ACHN (cell line): ENCODE measurements at regions not wholly inside any gene's neighbourhood (a gene's known extent, or its start where the extent isn't known, plus 50 kb on each side); places are given as distances from the start of the nearest gene placed in this dataset.

Source experiments
- DNase-seq: peaks from one replicate; pipeline ENCODE4 v3.0.0-alpha.2; 2015
- in situ Hi-C: cut with HindIII; loops from 2 replicates; pipeline ENCODE4 v1.10.0; 2017; ENCODE audit warnings: low sequenced_read_pairs, low pct_ligation_motif_present, low pct_unique_long_range_greater_than_20kb

DNA sequence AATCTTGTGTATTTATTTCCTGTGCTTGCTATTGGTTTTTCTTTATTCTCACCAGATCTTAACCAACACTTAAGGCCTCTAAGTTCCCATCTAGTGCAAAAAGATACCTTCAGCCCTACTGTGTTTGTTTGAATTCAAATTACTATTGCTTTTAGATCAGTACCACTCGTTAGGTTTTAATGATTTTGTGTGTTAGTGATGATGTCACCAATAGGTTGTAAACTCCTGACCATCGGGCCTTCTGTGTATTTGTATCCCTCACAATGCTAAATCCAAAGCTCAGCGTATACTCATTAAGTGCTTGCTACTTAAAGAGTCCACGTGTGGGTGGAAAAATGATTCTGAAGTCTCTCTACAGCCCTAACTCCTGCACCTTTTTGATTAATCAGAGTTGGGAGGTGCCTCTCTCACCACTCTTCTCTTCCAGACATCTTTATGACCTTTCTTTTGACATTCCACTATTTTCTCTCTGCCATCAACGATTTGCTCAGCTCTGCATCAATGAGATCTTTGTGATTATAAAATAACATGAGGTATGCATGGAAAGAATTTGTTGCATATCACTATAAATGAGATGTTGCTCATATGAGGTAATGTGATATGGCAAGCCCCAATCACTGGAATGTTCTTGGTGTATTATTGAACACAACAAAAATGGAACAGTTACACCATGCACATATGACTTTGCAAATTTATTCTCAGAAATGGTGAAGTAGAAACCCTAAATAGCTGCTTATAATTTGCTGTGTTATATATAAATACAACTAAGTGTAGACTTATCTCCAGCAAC, 55.1 kb upstream of the LAMA2 start:
- no peak for DNase-seq
- in situ Hi-C loops: no loop called here

DNA sequence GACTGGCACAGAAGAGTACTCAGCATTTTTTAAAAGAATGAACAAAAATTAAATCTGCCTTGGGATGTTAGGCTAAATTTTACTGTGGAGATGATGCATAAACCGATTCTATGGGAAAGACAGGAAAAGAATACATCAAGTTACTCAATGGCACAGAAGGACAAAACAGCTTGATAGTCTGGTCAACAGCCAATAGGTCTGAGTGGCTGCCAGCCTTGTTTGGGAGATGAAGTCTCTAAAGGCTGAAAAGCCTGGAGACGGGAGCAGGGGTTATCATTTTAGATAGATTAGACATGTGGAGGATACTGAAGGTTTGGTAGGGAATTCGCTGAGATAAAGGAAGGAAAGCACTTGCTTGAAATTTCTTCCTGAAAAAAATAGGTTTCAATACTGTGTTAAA, 56.3 kb upstream of the LAMA2 start:
- no peak for DNase-seq
- in situ Hi-C loops: no loop called here

DNA sequence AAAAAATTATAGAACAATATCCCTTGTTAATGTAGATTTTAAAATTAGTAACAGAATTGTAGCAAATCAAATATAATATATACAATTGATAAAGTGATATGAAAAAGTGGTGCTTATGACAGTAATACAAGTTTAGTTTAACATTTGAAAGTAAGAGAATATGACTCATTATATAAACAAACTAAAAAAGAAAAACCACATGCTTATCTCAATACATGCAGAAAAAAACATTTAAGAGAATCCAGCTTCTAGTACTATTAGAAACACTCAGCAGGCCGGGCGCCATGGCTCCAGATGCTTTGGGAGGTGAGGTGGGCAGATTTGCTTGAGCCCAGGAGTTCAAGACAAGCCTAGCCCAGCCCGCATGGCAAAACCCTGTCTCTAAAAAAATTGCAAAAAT, 60.7 kb upstream of the LAMA2 start:
- in situ Hi-C loops: no loop called here

DNA sequence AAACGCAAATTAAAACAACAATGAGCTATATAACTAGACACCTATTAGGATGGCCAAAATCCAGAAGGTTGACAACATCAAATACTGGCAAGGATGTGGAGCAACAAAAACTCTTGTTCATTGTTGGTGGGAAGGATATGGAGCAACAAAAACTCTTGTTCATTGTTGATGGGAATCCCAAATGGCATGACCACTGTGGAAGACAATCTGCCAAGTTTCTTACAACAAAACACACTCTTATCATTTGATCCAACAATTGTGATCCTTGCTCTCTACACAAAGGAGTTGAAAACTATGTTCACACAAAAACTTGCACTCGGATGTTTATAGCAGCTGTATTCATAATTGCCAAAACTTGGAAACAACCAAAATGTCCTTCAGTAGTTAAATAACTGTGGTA, 61.8 kb upstream of the LAMA2 start:
- no peak for DNase-seq
- in situ Hi-C loops: no loop called here

More for the DNA sequence above, 60.7 kb upstream of the LAMA2 start:
- no peak for DNase-seq

DNA sequence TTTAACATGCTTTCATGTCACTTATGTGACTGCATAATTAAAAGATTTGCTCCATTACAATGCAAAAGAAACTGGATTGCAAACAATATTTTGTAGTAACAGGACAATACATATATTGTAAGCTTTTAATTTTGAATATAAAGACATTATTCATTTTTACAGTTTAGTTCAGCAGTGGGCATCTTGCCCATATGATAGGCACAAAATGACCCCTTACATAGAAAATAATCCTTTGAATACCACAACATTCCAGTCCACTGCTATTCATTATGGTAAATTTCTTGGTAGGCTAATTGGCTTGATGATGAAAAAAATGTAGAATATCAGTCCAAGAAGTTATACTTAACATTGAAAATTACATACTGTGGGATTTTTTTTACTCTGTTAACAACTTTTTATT, 74.1 kb upstream of the LAMA2 start:
- DNase-seq: no peak
- in situ Hi-C loops: no loop called here

DNA sequence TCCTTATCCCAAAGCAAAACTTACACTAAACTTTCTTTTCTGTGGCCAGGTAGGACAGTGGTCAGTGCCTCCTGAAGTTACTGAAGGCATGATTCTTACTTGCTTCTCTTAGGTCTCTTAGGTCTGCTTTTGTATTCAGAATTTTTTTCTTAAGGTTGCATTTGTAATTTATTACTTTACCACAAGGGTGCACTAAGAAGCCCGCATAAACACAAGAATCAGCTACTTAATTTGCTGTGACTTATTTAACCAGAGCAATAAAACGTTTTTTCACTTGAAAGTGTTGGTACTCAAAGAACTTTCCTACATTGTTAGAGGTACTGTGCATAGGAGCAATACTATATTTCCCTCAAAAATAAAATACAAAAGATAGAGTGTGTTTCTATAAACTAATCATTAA, 75.4 kb upstream of the LAMA2 start:
- DNase-seq: peak; percentile 40
- in situ Hi-C loops: no loop called here

DNA sequence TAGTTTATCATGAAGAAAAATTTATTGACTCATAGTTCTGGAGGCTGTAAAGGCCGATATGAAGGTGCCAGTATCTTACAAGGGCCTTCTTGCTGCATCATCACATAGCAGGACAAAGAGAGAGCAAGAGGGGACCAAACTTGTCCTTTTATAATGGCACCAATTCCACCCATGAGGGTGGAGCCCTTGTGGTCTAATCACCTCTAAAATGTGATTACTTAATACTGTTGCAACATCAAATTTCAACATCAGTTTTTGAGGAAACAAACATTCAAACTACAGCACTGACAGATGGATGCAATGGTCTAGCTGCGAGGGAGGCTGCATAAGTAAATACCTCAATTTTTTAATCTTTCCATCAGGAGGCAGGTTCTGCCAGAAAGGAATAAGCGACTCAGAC, 76.7 kb upstream of the LAMA2 start:
- DNase-seq: no peak

DNA sequence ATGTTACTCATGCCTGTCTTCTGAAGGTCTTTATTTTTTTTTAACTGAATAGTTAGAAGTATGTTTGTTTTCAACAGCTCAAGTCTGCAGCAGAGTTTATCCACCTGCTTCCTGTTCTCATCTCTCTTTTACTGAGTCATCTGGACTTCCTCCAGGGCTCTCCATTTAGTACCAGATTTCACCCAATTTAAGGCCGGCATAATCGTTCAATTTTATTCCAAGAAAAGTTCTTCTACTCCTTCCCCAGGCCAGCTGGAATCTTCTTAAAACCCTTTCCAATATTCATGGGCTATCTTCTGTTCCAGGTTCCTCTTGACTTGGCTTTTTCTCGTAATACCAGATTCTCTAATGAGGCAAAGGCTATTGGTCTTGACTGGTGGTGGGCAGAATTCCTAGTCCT, 79.0 kb upstream of the LAMA2 start:
- no peak for DNase-seq
- in situ Hi-C loops: no loop called here

More for the DNA sequence above, 76.7 kb upstream of the LAMA2 start:
- in situ Hi-C loops: no loop called here

DNA sequence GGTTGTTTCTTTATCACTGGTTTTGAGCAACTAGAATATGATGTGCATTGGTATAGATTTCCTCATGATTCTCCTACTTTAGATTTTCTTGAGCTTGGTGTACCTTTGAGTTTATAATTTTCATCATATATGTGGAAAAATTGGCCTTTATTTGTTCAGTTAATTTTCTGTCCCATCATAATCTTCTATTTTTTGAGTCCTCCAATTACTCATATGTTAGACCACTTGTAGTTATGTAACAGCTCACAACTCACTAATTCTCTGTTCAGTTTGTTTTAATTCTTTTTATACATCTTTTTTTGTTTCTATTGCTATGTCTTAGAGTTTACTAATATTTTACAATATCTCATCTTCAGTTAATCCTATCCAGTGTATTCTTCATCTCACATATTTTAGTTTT, 81.3 kb upstream of the LAMA2 start:
- in situ Hi-C loops: no loop called here
- no peak for DNase-seq

DNA sequence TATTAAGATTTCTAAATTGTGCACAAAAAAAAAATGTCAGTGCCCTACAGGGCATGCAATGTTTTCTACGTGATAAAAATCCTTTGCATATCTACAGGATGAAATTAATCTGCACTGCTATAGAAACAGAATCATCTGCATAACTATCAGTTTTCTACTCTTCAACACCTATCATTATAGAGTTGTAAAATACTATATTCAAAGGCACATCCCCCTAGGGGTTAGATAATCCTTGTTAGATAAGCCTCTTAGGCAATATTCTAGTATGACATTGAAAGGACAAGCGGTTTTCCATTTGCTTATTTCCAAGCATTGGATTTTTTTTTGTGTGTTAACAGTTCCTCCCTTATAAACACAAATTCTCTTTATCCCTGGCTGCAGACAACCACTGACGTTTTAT, 98.7 kb upstream of the LAMA2 start:
- no peak for DNase-seq
- in situ Hi-C loops: no loop called here

DNA sequence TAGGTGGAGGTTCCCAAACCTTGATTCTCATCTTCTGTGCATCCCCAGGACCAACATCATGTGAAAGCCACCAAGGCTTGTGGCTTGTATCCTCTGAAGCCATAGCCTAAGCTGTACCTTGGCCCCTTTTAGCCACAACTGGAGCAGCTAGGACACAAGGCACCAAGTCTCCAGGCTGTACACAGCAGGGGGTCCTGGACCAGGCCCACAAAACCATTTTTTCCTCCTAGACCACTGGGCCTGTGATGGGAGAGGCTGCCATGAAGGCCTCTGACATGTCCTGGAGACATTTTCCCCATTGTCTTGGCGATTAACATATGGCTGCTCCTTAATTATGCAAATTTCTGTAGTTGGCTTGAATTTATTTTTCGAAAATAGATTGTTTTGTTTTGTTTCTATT, 114.8 kb upstream of the LAMA2 start:
- in situ Hi-C loops: no loop called here
- DNase-seq: no peak

DNA sequence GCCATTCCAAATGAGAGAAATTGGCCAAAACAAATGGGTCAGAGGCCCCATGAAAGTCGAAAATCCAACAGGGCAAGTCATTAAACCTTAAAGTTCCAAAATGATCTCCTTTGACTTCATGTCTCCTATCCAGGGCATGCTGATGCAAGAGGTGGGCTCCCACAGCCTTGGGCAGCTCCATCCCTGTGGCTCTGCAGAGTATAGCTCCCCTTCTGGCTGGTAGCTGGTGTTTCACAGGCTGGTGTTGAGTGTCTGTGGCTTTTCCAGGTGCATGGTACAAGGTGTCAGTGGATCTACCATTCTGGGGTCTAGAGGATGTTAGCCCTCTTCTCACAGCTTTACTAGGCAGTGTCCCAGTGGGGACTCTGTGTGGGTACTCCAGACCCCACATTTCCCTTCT, 115.2 kb upstream of the LAMA2 start:
- in situ Hi-C loops: no loop called here
- DNase-seq: no peak

DNA sequence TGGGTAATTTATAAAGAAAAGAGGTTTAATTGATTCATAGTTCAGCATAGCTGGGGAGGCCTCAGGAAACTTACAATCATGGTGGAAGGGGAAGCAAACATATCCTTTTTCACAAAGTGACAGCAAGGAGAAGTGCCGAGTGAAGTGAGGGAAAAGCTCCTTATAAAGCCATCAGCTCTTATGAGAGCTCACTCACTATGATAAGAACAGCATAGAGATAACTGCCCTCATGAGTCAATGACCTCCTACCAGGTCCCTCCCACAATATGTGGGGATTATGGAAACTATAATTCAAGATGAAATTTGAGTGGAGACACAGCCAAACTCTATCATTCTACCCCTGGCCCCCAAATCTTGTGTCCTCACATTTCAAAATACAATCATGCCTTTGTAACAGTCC, 115.8 kb upstream of the LAMA2 start:
- no peak for DNase-seq
- in situ Hi-C loops: no loop called here

DNA sequence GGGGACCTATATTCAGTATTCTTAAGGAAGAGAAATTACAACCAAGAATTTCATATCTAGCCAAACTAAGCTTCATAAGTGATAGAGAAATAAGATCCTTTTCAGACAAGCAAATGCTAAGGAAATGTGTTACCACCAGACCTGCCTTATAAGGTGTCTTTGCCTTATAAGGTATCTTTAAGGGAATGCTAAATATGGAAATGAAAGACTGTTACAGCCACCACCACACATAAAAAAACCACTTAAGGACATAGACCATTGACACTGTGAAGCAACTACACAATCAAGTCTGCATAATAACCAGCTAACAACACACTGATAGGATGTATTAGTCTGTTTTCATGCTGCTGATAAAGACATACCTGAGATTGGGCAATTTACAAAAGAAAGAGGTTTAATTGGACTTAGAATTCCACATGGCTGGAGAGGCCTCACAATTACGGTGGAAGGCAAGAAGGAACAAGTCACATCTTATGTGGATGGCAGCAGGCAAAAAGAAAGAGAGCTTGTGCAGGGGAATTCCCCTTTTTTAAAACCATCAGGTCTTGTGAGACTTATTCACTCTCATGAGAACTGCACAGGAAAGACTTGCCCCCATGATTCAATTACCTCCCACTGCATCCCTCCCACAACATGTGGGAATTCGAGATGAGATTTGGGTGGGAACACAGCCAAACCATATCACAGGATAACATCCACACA, 119.2 kb upstream of the LAMA2 start:
- in situ Hi-C loops: no loop called here
- DNase-seq: no peak

DNA sequence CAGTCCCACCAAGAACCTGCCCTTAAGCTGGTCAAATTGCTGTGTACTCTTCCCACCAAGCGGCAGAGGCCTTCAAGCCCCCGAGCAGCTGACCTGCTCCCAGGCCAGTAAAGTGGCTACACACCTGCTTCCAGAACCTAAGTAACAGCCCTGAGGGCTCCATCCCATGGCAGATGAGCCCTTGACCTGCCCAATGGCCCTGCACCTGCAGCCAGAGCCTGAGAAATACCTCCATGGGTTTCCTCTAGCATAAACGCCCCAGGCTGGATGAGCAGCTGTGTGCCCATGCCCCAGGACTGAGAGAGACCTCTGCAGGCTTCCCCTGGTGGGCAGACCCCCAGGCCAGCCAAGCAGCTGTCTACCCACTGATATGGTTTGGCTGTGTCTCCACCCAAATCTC, 123.0 kb upstream of the LAMA2 start:
- DNase-seq: no peak
- in situ Hi-C loops: no loop called here

DNA sequence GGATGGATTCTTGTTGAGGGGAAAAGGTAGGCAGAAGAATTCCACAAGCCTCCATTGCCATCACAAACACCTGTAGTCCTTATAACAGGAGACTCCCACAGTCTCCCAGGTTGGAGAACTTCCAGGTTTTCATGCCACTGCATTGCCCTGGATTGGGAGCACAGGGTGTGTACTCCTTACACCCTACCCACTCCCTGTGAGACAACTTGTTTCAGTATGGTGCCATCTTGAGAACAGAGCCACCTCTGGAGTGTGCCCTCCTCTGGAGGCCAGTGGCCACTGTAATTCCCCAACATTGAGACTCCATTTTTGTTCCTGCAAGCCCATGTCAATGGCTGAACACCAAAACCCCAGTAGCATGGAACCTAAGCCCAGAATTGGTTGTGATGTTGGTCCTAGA, 123.5 kb upstream of the LAMA2 start:
- no peak for DNase-seq
- in situ Hi-C loops: no loop called here

DNA sequence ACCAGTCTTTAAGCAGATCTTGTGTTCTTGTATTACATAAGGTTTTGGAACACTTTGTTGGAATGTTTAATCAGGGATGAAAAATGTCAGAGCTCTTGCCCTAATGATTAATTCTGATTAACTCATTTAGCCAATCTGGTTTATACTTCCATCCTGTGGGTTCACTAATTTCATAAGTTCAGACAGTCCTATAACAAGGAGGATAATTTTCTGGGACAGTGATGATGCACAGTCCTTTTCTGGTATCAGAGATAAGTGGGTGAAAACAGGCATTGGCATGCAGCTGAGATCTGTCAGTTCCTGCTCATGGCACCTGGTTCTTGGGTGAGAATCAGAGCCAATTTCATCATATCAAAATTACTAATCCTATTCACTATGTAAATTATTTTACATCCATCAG, 125.0 kb upstream of the LAMA2 start:
- in situ Hi-C loops: no loop called here
- no peak for DNase-seq

DNA sequence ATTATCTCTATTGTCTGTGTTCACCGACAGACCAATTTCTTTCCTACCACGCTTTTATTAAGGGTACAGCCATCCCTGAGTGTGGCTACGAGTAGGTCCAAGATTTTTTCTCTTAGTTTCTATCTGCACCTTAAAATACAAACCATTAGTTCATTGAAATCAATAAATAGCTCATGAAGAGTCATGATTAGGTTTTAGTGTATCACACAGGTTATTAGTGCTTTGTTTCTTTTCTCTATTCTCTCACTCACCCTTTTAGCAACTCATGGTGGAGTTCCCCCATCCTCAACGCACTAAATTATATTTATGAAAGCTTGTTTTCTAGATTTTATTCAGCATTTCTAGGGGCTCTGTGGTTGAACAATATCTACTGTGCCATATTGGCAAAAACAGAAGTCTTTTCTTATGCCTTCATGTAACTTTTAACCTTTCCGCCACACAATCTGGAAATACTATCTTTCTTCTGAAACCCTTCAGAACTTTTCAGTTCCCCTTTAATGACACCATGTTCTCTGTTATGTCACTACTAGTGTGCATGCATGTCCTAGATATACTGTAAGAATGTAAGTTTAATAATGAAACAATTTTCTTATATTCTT, 128.2 kb upstream of the LAMA2 start:
- in situ Hi-C loops: no loop called here

DNA sequence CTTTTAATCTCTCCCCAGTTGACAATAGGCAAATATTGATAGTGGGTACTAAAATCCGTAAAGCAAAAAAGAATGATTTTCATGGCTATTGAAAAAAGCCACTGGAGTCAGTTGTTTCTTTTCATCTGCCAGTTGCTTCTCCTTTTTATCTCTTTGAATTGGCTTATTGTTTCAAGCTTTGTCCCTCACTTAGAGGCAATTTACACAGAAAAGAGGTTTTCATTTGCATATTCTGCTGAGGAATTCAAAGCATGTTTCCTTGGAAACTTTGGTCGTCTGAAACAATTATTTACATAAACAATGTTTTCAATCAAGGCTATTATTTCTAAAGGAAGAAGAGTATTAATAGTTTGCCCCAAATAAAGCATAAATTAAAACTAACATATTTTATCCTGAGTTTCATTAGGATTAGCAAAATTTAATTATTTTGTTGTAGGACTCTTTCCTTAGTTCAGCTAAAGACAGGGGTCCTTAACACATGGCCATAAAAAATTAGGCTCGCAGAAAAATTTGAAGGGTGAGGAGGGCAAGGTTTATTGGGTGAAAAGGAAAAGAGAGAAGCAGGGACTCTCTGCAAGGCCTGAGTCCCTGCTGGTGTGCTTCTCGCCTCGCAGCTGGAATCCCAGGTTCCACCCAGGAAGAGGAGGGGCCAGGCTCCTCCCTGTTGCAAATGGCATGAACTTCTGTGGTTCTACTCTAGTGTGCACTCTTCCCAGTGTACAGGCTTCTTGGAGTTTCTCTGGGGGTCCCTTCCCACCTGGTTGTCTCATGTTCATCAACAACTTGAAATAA, 138.8 kb upstream of the LAMA2 start:
- no peak for DNase-seq
- in situ Hi-C loops: no loop called here

More for the DNA sequence above, 128.2 kb upstream of the LAMA2 start:
- DNase-seq: no peak
